Uterus (tissue), 2 donors: ENCODE measurements at regions not wholly inside any gene's neighbourhood (a gene's known extent, or its start where the extent isn't known, plus 50 kb on each side); places are given as distances from the start of the nearest gene placed in this dataset.

ENCODE experiments used
- CTCF ChIP-seq, 4 experiments: fragments of 200-600 bp in 2 of 4; fragments of 450-650 bp in 2 of 4; sonication (generic) in 2 of 4; IDR thresholded peaks; one replicate each; pipeline ENCODE4 v1.5.1; 2016 to 2019; ENCODE audit warnings: antibody characterized with exemption in 4 of 4, mild to moderate bottlenecking in 2 of 4, moderate library complexity in 1 of 4
- POLR2A ChIP-seq, 2 donors: fragments of 450-650 bp; IDR thresholded peaks; one replicate each; pipeline ENCODE4 v1.6.1; 2016; ENCODE audit warnings: antibody characterized with exemption in 2 of 2, mild to moderate bottlenecking in 1 of 2, moderate library complexity in 1 of 2

- no peak for TF ChIP-seq POLR2A (IDR thresholded peaks at IDR 0.05)
- no peak for TF ChIP-seq CTCF (IDR thresholded peaks at IDR 0.05)
These were observed 897.5 kb downstream of the SUCLG1 start for GRCh38 chr2:83561592-83561991.
